Cerebellar nuclear complex (tissue), 1 donor: ENCODE measurements at regions not wholly inside any gene's neighbourhood (a gene's known extent, or its start where the extent isn't known, plus 50 kb on each side); places are given as distances from the start of the nearest gene placed in this dataset.

Experiments
- DNase-seq, 2 experiments: peaks; one replicate each; lab custom pipeline; 2025; lab: John Stamatoyannopoulos, UW

DNA sequence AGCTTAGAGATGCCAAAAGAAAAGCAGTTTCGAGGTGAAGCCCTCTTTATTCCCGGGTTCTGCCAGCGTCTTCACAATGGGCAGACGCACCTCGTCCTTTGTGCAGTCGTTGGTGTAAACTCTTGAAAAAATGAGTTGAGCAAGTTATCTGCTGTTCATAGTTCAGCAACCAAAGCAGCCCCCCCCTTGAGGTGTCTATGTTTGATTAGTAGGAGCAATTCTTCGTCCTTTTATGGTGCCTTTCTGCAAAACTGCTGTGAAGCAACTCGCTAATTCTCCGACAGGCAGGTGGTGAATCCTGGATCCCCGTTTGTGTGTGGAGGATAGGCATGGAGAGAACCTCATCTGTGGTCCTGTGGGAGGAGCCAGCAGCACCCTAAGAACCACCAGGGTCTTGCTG, 234.5 kb downstream of the GLRX3 start:
- no peak for DNase-seq

DNA sequence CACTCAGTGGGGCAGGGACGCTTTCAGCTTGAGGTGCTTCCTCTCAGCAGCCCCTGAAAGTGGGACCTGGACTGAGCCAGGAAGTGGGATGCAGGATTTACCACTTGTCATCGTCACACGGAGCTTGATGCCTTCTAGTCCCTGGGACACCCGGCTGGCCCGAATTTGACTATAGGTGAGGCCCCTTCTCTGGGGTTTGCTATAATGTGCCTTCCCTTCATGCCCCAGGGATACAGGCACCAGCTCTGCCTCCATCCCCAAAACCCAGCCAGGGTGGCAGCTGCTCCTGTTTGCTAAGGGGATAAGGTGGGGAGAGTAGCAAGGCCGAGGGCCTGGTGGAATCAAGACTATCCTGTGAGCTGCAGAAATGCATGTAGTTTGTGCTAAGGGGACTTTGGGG, 235.0 kb downstream of the GLRX3 start:
- no peak for DNase-seq

- DNase-seq: no peak
Observed at GRCh38 chr10:130371666-130372065, 235.5 kb downstream of the GLRX3 start.

DNA sequence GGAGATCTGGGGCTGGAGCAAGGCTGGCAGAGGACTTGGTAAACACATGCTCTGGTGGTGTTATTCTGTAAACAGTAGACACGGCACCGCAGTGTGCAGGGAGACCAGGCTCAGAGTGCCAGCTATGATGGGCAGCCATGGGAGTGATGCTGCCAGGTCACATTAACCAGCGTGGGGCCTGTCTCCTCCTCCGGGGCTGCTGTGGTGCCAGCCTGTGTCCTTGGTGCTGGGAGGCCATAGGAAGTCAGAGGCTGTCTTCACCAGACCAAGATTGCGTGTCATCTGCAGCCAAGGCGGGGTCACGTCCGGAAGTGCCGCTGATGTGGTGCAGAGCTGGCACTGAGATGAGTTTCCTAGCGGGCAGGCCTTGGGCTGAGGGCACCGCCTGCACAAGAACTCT, 236.0 kb downstream of the GLRX3 start:
- DNase-seq: no peak

GRCh38 chr10:130372866-130373265, 236.7 kb downstream of the GLRX3 start:
- no peak for DNase-seq

GRCh38 chr10:130377986-130378540, 241.9 kb downstream of the GLRX3 start:
- no peak for DNase-seq

DNA sequence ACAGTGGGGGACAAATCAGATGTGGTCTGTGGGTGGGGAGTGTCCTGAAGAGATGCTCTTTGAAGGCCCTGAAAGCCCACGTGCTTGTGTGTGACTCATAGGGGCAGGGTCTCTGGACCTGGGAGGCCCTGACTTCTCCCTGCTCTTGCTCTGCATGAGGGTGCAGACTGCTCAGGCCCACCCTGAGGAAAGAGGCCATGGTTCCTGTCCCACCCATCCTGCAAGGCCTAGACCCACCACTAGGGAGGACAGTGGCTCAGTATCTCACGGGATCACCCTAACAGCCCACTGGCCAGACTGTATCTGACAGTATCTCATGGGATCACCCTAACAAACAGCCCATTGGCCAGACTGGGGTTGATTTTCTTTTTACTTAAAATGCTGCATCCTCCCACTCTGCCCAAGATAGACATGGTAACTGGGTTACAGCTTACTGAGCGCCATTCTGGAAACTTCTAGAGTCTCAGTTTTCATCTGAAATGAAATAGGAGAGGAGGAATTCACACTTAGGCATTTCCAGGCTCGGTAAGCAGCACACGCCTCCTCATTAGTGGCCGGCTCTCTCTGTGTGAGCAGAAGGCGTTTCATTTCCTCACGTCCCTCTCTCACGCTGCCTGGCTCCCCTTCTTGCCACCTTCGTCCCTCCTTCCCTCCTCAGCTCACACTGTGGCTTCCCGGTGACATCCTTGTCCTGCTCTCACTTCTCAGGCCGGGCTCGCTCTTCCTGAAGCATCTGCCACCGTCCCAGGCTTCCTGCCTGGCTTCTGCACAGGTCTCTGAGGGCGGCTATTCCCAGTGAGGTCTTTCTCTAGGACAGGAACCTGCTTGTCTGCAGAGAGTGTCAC, 242.6 kb downstream of the GLRX3 start:
- DNase-seq: no peak

DNA sequence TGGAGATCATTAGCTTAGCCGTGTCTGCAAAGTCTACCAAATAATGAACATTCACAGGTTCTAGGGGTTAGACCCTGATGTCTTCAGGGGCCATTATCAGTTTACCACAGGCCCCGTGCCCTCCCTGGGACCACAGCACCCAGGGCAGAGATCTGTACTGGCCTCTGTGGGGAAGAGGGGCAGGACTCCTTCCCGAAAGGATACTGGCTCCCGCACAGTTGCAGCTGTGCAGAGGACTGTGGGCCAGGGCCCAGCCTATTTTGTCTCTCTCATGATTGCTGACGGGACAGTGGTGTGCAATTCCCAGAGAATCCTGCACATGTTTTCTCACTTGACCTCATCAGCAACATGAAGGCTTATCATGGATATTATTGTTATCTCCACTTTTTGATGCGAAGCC, 243.9 kb downstream of the GLRX3 start:
- DNase-seq: no peak

DNA sequence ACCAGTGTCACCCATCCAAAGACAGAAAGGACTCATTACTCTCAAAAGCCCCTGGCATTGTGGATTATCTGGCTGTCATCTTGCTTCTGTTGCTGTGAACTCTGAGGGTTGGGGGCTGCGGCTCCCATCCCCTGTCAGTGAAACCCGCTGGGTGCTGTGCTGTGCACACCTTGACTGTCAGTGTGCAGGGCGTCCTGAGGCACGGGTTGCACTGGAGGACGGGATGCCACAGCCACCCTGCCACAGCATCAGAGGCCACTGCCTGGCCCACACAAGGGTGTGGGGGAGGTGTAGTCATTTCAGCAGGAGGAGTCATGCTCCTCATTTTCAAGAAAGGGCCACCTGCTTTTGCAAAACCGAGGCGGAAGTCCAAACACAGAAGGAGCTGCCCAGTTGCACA, 245.8 kb downstream of the GLRX3 start:
- DNase-seq: no peak

DNA sequence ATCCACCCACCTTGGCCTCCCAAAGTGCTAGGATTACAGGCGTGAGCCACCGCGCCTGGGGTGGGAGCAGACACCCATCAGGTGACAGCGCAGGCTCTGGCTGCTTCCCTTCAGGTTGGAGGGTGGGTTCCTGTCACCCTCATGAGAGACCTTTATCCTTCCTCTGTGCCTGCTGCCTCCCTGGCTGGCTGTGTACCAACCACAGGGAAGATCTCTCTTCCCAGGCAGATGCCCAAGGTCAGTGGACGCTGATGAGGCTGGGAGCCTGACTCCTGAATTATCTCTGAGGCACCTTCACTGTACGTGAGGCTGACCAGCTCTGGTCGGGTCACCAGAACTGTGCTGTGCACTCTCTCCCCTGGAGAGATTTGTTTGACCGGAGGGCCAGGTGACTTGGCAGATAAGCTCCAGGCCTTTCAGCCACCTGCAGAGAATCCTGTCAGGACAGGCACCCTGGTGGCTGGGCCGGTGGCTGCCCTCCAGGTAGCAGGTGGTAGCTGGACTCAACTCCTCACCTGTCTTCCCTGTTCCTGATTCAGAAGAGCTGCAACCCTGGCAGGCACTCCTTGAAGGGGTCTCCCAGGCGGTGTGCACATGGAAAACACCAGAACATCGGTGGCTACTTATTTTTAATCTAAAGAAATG, 251.9 kb downstream of the GLRX3 start:
- no peak for DNase-seq

DNA sequence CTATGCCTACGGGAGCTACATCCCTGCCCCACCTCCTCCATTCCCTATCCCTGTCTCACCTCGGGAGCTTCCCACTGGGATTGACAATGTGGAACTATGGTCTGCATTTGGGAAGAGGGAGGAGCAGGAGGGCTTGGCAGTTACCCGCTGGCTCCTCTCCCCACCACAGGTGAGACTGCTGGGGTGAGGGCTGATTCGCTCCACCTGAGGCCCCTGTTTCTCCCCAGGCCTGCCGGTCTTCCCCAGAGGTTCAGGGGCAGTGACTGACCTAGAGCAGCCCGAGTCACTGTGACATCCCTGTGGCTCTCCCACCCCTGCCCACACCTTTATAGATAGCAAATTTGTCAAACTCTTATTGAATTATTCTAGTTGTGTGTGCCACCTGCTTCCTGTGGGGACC, 252.6 kb downstream of the GLRX3 start:
- DNase-seq: no peak

DNA sequence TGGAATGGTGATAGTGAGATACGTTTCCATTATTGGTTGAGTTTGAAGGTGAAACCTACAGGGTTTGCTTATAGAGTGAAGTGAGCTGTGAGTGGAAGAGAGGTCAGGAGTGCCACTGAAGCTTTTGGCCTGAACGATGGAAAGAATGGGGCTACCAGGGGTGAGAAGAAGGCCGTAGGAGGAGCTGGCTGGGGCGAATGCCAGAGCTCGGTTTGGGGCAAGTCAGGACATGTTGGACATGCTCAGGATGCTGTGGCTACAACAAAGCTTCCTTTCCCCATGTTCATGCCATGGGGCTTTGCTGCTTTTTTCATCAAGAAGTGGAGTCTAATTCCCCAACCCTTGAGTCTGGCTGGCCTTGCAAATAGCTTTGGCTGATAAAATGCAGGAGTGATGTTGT, 253.7 kb downstream of the GLRX3 start:
- no peak for DNase-seq

GRCh38 chr10:130392031-130392430, 255.8 kb downstream of the GLRX3 start:
- no peak for DNase-seq

DNA sequence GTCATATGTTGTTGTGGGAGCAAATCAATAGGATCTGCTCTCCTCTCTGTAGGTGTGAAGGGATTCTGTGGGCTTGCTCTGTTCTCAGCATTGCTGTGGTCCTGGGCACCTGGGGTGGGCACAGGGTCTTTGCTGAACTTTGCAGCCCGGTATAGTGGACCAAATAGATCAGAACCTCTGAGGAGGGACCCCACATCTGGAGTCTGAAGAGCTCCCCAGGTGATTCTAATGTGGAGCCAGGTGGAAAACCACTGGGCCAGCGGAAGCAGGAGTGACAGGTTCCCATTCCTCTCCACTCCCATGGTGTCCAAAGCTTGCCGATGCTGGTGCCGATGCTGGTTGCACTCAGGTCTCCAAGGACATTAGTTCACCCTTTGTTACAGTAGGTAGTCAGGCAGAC, 257.2 kb downstream of the GLRX3 start:
- no peak for DNase-seq

DNA sequence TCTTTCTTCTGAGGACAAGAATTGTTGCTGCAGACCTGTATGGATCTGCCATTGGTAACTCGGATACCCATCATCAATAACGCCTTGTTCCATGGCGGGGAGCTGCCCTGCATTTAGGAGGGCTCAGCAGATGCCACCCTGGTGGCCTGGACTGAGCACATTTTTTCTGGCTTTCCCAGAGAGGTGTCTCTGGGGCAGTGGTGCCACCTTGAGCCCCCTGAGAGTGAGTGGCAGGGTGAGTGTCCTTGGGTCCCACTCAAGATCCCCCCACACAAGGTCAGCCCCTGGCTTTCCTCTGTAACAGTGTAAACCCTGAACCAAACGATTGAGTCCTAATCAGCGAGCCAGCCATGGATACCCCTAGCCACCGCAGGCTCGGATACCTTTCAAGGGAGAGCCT, 258.6 kb downstream of the GLRX3 start:
- DNase-seq: no peak

GRCh38 chr10:130395248-130395936, 259.2 kb downstream of the GLRX3 start:
- no peak for DNase-seq

GRCh38 chr10:130396044-130396443, 259.9 kb downstream of the GLRX3 start:
- no peak for DNase-seq

DNA sequence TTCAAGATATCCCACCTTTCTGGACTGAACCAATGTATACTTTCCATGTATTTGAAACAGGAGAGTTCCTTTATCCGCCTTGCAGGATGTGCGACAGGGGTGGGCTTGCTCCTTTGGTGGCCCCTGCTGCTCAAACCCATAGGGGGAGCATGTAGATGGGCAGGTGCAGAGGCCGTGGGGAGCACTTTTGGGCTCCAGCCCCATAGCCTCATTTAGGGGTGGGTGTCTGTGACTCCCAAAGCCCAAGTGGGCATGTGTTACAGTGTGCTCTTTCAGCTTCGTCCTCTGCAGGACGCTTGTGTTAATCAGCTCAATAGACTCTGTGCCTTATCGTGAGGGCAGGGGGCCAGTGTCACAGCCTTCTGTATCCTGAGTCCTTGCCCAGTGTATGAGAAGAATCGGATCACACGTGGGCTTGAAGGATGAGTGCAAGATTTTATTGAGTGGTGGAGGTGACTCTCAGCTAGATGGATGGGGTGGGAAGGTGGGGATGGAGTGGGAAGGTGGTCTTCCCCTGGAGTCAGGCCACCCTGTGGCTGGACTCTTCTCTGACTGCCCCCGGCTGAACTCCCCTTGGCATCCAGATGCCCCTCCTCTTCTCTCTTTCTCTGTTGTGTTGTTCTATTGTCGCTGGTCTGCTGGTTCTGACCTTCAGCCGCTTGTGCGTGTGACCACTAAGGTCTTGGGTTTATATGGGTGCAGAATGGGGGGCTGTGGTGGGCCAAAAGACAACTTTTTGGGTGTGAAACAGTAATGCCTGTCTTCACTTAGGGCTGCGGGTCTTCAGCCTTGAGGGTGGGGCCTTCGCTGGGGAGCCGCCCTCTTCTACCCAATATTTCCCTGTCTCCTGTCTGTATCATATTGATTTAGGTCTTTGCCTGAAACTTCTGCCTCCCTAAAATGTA, 262.2 kb downstream of the GLRX3 start:
- no peak for DNase-seq

DNA sequence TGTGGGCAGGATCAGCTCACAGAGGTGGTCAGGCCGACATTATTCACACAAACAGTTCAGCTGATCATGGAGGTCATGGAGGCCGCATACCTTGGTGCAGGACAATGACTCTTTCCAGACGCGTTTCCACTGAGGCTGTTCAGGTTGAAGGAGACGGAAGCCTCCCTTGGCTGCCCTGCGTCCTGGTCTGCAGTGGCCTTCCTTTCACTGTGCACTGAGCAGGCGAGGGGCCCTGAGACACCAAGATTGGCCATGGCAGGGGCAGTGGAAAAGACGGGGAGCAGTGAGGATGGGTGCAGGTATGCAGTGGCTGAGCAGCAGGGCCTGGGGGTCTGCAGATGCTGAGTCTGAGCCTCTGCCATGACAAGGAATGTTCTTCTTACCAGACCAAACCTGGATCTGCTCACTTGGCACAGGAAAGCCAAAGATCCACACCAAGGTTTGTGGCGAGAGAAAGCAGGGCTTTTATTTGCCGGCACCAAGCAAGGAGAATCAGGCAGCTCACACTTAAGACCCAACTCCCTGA, 263.3 kb downstream of the GLRX3 start:
- no peak for DNase-seq

GRCh38 chr10:130400890-130401289, 264.7 kb downstream of the GLRX3 start:
- no peak for DNase-seq
